Testis (tissue), 2 donors: ENCODE measurements at regions not wholly inside any gene's neighbourhood (a gene's known extent, or its start where the extent isn't known, plus 50 kb on each side); places are given as distances from the start of the nearest gene placed in this dataset.

Experiments
- POLR2A ChIP-seq: fragments of 450-650 bp; IDR thresholded peaks from one replicate; pipeline ENCODE4 v1.6.1; 2017; ENCODE audit warnings: antibody characterized with exemption, mild to moderate bottlenecking, moderate library complexity
- TF ChIP-seq, protein P1 (sequence below), 3 experiments: fragments of 450-650 bp in 2 of 3; fragments of 200-600 bp in 1 of 3; sonication (generic) in 1 of 3; IDR thresholded peaks; one replicate each; pipeline ENCODE4 v1.5.1; 2016 to 2019; ENCODE audit warnings: antibody characterized with exemption in 3 of 3, mild to moderate bottlenecking in 2 of 3, moderate library complexity in 1 of 3

DNA sequence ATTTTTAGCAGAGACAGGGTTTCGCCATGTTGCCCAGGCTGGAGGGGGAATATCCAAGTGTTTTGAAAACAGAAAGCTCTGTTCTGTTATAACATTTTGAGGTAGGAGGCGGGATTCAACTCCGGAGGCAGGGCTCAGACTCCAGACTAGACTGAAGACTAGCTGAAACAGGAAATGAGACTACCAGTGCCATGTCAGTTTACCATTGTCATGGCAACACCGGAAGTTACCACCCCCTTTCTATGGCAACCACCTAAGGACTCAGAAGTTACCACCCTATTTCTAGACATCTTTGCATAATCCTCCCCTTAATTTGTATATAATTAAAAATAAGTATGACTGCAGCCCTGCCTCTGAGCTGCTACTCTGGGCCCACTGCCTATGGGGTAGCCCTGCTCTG, 1069.1 kb upstream of the AUTS2 start:
- TF ChIP-seq, protein P1, sequence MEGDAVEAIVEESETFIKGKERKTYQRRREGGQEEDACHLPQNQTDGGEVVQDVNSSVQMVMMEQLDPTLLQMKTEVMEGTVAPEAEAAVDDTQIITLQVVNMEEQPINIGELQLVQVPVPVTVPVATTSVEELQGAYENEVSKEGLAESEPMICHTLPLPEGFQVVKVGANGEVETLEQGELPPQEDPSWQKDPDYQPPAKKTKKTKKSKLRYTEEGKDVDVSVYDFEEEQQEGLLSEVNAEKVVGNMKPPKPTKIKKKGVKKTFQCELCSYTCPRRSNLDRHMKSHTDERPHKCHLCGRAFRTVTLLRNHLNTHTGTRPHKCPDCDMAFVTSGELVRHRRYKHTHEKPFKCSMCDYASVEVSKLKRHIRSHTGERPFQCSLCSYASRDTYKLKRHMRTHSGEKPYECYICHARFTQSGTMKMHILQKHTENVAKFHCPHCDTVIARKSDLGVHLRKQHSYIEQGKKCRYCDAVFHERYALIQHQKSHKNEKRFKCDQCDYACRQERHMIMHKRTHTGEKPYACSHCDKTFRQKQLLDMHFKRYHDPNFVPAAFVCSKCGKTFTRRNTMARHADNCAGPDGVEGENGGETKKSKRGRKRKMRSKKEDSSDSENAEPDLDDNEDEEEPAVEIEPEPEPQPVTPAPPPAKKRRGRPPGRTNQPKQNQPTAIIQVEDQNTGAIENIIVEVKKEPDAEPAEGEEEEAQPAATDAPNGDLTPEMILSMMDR (IDR thresholded peaks at IDR 0.05), result no peak
- no peak for TF ChIP-seq POLR2A
